Muscle of back (tissue), 3 donors: ENCODE measurements at regions not wholly inside any gene's neighbourhood (a gene's known extent, or its start where the extent isn't known, plus 50 kb on each side); places are given as distances from the start of the nearest gene placed in this dataset.

ENCODE experiments used
- DNase-seq, 3 donors: peaks; one replicate each; pipeline versions ENCODE4 v3.0.0 to v3.0.0-alpha.2; 2013

DNA sequence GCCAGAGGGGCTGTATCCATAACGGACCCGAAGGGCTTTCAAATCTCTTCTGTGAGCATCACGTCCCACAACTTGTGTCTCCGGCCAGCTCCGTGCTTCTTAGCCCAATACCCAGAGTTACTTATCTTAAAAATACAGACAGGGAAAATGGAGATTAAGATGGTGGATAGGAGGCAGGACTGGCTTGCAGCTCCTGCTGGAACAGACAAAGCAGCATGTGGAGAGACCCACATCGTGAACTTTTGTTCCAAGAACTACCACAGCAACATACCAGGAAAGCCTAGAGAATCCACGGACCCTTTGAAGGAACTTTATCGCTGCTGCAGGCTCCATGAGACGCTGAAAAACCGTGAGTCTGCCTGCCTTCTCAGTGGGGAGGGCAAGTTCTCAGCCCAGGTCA is 113.7 kb downstream of the RNASET2 start:
- no peak for DNase-seq

DNA sequence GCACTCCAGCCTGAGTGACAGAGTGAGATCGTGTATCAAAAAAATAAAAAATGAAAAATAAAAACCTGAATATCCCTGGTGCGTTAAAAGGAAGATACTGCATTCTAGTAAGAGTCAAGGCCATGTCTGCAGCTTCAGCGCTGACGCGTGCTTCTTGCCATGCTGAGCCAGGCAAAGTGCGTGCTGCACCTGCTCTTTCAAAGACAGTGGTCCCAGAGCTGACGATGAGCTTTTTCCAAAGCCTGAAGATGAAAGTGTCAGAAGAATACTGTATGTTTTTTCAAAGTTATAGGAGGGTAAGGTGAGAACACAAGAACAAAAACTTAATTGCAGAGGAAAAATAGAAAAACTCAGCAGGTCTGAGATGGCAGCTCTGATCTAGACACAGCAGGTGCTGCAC is 115.1 kb downstream of the RNASET2 start:
- DNase-seq: no peak

DNA sequence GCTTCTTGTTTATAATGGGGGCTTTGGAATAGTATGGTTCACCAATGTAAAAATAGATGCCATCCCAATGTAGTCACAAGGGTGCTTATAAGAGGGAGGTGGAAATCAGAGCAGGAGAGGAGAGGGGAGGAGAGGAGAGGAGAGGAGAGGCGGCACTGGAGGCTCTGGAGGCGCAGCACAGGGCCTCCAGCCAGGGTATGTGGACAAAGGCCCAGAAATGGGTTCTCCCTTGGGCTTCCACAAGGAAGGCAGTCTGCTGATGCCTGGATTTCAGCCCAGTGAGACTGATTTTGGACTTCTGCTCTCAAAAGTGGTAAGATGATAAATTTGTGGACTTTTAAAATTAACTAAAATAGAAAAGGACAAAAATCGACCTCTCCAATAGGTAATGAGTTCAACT is 116.8 kb downstream of the RNASET2 start:
- DNase-seq: peak in 2 of 3 donors; percentile 17 to 20

DNA sequence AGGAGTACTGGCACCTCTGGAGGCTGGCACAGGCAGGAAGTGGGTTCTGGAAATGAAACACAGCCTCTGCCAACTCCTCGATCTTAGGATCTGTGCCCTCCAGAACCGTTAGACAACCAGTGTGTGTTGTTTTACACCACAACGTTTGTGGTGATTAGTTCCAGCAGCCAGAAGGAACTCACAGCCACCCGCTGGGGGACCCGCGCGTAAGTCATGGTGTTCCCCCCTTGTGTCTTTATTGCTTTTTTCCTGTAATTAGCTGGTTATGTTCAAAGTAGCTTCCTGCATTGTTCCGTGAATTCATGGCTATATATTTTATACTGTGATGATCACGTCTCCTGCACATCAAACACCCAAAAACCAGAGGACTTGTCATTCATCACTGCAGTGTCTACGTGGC is 117.4 kb downstream of the RNASET2 start:
- DNase-seq: no peak

DNA sequence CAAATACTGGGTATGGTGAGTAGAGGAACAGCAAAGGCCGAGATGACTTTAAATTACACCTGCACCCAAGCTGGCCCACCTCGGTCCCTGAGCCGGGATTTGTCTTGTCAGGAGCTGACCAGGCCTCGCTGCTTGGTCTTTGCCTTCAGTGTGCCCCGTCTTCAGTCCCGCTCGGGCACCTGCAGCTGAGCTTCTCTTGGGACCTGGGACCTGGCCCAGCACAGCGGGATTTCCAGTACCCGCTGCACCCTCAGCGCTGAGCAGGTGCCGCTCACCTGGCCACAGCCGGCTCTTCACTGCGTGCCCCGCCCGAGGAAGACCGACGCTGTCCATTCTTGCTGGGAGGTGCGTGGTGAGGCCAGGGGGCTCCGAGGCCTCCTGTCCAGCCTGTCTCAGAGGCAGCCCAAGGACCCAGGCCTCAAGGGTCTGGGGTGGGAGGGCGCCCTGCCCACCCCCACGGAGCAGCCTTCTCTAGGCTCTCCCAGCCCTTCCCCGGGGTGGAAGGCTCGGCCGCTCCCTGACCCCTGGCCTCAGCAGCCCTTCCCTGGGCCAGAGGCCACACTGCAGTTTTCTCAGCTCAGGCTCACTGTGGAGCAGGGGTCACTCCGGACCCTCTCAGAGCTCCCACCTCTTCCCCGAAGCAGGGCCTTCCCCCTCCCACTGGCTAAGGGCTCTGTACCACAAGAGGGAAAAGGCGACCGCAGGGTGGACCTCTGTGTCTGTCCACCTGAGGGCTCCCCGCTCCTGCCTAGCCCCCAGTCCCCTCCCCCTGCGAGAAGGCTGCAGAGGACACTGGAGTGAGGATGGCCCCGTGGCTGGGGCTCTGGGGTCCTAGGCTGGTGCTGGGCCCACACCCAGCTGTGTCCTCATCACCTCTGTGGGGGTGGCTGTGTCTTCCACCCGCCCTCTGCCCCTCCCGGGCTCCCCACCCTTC is 119.3 kb downstream of the RNASET2 start:
- DNase-seq: no peak

DNA sequence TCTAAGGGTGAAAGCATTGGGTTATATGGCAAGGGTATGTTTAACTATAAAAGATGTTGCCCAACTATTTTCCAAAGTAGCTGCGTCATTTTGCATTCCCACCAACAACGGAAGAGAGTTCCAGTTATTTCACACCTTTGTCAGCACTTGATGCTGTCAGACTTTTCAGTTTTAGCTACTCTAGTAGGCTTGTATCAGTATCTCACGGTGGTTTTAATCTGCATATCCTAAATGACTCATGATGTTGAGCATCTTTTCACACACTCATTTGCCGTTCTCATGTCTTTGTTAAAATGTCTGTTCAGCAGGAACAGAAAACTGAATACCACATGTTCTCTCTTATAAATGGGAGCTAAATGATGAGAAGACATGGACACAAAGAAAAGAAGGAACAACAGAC is 122.3 kb downstream of the RNASET2 start:
- DNase-seq: no peak

DNA sequence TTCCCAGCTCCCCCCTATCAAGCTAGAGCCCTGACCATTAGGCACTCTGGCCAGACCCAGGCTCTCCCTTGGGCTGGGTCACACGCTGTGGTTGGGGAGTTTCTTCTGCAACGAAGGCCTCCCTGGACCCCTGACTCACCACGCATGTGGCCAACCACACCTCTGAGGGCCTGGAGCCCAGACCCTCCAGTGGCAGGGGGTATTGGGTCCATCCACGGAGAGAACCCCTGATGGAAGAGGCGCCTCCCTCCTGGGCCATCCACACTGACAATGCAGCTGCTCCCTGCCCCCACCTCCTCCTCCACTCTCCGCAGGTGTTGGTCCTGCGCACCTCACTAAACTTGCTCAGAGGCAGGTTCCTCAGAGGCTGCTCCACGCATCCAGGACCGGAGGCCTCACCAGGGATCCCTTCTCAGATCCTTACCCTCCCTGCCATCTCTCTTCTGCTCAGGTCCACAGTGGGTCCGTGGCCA is 125.4 kb downstream of the RNASET2 start:
- DNase-seq: no peak

DNA sequence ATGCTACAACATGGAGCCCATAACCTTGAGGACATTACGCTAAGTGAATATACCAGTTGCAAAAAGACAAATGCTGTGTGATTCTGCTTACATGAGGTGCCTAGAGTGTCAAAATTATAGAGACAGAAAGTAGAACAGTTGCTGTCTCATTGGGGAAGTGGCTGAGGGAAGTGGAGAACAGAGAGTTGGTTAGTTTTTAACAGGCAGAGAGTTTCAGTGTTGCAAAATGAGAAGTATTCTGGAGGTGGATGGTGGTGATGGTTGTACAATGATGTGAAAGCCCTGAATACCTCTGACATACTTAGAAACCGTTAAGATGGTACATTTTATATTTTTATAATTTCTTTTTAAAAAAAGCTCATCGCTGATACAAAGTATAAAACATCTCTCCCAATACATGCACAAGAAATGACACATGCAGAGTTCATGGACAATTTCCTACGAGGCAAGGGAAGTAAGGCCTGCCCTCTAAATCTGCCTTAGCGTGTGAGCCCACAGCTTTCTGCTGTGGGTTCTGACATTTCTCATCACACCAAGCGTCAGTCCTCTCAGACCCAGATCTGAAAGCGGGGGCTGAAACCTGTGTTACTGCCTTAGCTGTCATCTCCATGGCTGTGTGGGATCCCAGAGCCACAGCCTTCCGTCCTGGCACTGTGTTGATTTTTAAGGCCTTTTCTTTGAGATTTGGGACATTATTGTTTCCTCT is 126.0 kb downstream of the RNASET2 start:
- no peak for DNase-seq

DNA sequence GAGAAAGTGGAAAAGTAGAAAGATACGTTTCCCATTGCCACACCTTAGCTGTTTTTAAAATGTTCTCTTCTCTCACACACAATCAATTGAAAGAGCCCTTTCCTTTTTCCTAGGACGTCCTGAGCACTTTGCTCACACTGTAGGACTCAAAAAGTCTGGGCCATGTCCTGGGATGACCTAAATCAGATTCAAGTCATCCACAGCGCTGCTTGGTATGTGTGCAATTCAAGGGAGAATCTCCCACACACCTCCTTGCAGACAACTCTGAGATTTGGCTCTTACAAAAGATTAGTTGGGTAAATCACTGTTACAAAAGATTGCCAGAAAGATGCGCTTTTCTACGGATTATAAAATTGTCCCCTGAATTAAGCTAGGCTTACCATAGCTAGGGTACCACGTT is 130.1 kb downstream of the RNASET2 start:
- no peak for DNase-seq

DNA sequence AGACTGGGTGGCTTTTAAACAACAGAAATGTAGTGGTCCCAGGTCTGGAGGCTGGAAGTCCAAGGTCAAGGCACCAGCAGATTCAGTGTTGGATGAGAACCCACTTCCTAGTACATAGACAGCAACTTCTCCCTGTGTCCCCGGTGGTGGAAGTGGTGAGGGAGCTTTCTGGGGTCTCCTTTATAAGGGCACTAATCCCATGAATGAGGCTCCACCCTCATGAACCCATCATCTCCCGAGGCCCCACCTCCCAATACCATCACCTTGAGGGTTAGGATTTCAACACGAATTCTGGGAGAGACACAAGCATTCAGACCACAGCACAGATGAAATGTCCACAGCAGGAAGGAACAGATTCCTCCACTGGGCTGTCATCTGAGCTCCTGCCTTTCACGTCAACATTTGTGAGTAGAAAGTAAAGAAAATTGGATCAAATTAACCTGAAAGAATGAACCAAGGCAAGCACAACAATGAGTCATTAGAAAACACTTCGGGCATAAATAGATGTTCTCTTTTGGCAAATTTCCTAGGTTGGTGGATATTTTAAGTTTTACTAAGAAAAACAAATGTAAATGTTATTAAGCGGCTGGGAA is 130.7 kb downstream of the RNASET2 start:
- DNase-seq: no peak

DNA sequence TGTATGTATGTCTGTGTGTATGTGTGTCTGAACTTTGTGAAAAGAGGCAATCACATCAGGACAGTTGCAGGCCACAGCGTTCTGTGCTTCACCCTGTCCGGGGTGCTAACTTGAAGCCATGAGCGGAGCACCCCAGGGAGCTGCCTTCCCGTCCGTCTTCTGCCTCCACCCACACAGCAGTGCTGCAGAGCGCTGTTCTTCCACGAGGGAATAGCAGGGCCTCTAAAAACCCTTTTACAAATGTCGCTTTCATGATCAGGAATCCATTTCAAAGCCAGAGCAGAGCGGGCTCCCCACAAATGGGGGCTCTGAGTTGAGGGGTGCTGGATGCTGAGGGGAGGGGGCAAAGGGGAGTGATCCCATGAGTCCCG is 131.5 kb downstream of the RNASET2 start:
- no peak for DNase-seq

DNA sequence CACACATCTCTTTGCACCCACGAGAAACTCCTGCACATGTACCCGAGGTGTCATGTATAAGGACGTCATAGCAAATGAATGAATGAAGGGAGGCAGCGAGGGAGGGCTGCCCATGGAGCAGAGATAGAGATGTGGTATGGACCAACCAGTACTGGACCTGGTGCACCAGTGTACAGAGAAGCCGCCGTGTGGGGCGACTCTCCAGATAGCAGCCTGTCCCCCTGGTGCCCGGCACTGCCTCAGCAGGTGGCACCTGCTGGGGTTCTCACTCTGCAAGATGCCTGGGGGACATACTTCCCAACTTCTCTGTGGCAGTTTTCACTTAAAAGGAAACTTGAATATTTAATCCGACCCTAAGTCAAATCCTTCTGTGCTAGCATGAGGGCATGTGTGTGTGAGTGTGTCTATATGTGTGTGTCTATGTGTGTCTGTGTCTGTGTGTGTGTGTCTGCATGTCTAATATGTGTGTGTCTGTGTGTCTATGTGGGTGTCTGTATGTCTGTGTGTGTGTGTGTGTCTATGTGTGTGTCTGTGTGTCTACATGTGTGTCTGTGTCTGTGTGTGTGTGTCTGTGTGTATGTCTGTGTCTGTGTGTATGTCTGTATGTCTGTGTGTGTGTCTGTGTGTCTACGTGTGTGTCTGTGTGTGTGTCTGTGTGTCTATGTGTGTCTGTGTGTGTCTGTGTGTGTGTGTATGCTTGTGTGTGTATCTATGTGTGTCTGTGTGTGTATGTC is 132.0 kb downstream of the RNASET2 start:
- DNase-seq: no peak

DNA sequence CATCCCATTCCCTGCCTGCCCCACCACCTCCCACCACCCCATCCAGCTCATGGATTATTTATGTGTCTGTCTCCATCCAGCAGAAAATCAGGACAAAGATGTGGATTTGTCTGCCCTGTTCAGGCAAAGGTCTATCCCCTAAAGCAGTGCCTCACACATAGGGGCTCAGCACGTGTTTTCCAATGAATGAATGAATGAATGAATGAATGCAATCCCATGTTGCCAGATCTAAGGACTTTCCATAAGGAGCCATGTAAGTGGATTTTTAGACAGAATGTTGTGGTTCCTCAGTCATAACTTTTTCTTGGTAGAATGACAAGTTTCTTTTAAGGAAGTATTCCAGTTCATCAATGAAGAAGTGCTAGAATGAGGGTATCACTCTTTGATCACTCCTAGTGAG is 133.7 kb downstream of the RNASET2 start:
- DNase-seq: no peak

DNA sequence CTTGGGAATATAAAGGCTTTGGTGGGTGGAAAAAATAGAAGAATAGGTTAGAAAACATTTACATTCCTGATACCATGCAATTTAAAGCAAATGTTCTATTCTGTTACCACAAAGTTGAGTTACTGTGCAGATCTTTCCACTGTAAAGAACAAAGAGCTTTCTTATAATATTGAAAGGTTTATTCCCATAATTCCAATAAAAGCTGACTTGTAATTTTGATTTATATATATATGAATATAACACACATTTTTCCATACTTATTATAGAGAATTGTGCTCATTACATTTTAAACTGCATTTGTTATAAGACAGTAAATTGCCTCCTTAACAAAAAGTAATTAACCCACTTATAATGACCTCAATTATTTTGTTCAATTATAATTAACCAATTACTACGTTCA is 135.9 kb downstream of the RNASET2 start:
- DNase-seq: no peak

DNA sequence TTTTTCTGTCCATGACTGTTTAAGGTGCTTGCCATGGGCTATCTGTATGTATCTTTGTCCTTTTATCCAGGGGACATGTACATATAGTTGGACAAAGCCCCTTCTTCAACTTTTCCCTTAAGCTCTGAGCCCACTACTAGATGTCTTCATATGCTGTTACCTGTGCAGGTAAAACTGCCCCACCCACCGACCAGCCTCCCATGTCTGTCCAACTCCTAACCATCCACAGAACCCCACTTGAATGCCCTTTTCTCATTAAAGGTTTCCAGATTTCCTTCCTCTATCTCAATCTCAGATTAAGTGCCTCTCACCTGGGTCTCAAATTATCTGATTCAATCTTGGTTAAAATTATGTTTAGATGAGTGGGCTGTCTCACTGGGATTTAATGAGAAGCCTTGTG is 136.3 kb downstream of the RNASET2 start:
- DNase-seq: no peak

DNA sequence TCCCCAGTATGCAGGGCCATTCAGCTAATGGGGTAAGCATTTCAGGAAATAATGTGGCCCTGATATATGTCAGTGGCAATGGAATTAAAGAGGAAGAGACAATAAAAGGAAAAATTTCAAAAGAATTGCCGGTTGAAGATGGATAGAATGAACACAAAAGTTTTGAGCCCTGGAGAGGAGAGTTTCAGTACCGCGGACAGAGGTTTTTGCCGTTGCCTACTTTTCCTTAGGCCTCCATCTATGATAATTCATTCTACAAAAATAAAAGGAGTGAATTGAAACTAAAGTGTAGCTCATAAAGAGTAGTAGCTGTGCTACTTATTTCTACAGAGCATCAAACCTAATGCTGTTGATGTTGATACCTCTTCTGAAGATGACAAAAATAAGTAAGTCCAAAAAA is 140.7 kb downstream of the RNASET2 start:
- peak in 2 of 3 donors; percentile 12 to 26 for DNase-seq

DNA sequence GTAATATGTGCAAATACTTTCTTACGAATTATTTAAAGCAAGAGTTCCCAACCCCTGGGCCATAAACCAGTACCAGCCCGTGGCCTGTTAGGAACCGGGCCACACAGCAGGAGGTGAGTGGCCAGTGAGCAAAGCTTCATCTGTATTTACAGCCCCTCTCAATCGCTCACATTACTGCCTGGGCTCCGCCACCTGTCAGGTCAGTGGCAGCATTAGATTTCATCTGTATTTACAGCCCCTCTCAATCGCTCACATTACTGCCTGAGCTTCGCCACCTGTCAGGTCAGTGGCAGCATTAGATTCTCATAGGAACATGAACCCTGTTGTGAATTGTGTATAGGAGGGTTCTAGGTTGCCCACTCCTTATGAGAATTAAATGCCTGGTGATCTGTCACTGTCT is 142.0 kb downstream of the RNASET2 start:
- peak in 1 of 3 donors; percentile 9 for DNase-seq

DNA sequence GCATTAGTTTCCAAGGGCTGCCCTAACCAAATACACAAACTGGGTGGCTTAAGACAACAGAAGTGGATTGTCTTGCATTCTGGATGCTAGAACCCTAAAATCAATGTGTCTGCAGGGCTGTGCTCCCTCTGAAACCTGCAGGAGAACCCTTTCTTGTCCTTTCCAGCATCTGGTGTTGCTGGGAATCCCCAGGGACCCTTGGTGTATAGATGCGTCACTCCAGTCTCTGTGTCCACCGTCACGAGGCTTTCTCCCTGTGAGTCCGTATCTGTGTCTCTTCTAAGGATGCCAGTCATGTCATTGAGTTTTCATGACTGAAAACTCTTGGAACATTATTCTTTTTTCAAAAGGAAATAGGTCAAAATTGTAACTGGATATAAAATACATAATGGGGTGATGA is 142.9 kb downstream of the RNASET2 start:
- no peak for DNase-seq

DNA sequence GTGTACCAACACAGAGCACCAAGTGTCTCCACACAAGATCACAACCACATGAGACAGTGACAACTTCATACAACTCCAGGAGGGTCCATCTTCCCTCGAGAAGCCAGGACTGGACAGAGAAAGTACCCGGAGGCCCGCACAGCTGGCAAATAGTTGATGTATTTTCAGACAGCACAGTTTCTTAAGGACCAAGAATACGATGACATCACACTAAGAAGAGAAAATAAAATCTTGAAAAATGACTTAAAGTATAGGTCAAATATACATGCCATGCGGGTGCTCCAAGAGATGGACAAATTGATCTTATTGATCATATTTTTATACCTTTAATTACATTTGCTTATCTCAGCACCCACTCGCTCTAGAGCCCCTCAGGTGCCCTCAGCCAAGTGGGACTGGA is 145.5 kb downstream of the RNASET2 start:
- no peak for DNase-seq

DNA sequence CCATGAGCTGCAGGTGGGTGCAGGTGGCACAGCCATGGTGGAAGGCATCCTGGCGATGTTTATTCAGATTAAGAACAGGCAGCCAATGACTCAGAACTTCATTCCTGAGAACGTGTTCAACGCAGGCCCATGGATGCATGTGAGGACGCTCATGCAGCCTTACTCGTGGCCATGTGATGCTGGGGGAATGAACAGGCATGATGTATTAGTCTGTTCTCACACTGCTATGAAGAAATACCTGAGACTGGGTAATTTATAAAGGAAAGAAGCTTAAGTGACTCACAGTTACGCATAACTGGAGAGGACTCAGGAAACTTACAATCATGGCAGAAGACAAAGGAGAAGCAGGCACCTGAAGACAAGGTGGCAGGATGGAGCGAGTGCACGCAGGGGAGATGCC is 146.6 kb downstream of the RNASET2 start:
- no peak for DNase-seq

DNA sequence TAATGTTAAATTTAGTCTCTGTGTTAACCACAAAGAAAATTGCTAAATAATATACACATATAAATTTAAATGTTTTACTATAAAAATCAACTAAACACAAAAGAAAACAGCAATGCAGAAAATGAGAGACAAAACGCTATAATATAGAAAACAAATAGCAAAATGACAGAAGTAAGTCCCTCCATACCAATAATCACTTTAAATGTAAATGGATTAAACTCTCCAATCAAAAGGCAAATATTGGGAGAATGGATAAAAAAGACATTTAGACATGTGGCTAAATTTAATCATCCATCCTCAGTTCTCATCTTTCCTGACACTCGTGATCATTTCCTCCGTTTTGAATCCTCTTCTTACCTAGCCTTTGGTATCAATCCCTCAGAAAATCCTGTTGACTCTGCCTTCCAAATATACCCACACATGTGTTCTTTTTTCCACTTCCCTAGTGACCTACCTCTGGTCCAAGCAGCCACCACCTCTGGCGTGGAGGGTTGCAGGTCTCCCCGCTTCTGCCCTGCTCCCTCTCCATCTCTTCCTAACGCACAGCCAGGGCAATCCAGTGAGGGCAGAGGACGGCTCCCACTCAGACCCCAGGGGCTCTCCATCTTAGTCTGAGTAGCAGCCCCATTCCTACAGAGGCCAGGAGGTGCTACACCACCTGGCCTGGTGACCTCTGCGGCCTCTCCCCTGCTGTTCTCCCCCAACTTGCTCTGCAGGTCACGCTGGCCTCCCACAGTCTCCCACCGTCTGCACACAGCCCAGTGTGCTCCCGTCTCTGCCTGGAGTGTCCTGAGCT is 149.2 kb downstream of the RNASET2 start:
- DNase-seq: no peak
